ENCODE measurements at regions not wholly inside any gene's neighbourhood (a gene's known extent, or its start where the extent isn't known, plus 50 kb on each side); places are given as distances from the start of the nearest gene placed in this dataset.

DNA sequence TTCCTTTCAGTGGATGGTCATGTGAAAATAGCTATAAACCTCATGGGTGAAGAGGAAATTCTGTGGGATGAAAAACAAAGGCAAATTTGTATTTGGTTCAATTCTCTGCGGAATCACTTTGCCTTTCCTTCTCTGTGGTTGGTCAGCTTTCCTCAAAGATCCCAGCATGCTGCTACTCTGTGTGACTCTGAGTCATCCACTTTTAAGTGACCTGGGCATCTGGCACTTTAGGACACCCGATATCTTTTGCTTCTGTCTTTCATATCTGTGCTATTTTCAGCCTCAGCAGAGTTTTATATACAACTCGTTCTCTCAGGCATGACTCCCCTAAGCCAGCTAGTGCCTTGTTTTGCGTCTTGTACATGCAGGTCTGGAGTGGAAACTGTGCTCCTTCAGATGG, 217.0 kb upstream of the PIEZO2 start:
- TF ChIP-seq, protein P1, sequence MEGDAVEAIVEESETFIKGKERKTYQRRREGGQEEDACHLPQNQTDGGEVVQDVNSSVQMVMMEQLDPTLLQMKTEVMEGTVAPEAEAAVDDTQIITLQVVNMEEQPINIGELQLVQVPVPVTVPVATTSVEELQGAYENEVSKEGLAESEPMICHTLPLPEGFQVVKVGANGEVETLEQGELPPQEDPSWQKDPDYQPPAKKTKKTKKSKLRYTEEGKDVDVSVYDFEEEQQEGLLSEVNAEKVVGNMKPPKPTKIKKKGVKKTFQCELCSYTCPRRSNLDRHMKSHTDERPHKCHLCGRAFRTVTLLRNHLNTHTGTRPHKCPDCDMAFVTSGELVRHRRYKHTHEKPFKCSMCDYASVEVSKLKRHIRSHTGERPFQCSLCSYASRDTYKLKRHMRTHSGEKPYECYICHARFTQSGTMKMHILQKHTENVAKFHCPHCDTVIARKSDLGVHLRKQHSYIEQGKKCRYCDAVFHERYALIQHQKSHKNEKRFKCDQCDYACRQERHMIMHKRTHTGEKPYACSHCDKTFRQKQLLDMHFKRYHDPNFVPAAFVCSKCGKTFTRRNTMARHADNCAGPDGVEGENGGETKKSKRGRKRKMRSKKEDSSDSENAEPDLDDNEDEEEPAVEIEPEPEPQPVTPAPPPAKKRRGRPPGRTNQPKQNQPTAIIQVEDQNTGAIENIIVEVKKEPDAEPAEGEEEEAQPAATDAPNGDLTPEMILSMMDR (IDR thresholded peaks at IDR 0.05 in 8 of 11, conservative IDR thresholded peaks at IDR 0.05 in 3 of 11), result no peak
- TF ChIP-seq POLR2A (IDR thresholded peaks at IDR 0.05), result no peak
